ENCODE measurements at regions not wholly inside any gene's neighbourhood (a gene's known extent, or its start where the extent isn't known, plus 50 kb on each side); places are given as distances from the start of the nearest gene placed in this dataset.

- no peak overlapping the region for H3K4me3 Mint-ChIP-seq
- no peaks in the 10 kb centered on the region for H3K9me3 Mint-ChIP-seq
- DNase-seq (no peak), ATAC-seq (replicated peaks in 1 of 2) (no peak)
- H3K36me3 Mint-ChIP-seq (ENCODE audit: insufficient read depth in 2 of 2) = no peaks in the 10 kb centered on the region
- H3K4me1 Mint-ChIP-seq (ENCODE audit: low read depth) = no peaks in the 10 kb centered on the region
- peaks cover 2% of the 10 kb centered on the region for H3K27me3 Mint-ChIP-seq (ENCODE audit: low read depth)
- no peak overlapping the region for H3K27ac Mint-ChIP-seq
These were observed 133.9 kb upstream of the CTAGE1 start for GRCh38 chr18:22551536-22552151.

GRCh38 chr18:22552254-22552653 is 134.5 kb upstream of the CTAGE1 start:
- DNase-seq (no peak), ATAC-seq (replicated peaks in 1 of 2) (no peak)
- H3K4me1 Mint-ChIP-seq (ENCODE audit: low read depth) = no peaks in the 10 kb centered on the region
- H3K27ac Mint-ChIP-seq = no peak overlapping the region
- H3K36me3 Mint-ChIP-seq (ENCODE audit: insufficient read depth in 2 of 2) = no peaks in the 10 kb centered on the region
- peaks cover 8% of the 10 kb centered on the region for H3K27me3 Mint-ChIP-seq (ENCODE audit: low read depth)
- no peak overlapping the region for H3K4me3 Mint-ChIP-seq
- H3K9me3 Mint-ChIP-seq = no peaks in the 10 kb centered on the region

- Mint-ChIP-seq H3K9me3 (no peaks in the 10 kb centered on the region), H3K27me3 (ENCODE audit: low read depth) (peaks cover 15% of the 10 kb centered on the region), H3K4me3 (no peak overlapping the region), H3K36me3 (ENCODE audit: insufficient read depth in 2 of 2) (peaks cover 0 to 2% of the 10 kb centered on the region in 2 donors), H3K27ac (no peak overlapping the region), H3K4me1 (ENCODE audit: low read depth) (no peaks in the 10 kb centered on the region)
- DNase-seq = no peak
- ATAC-seq (replicated peaks in 1 of 2) = no peak
These were observed 135.3 kb upstream of the CTAGE1 start for GRCh38 chr18:22552899-22553460.

GRCh38 chr18:22556222-22557167 is 138.8 kb upstream of the CTAGE1 start:
- no peak for DNase-seq
- ATAC-seq (replicated peaks in 1 of 2) = no peak
- no peak overlapping the region for H3K4me3 Mint-ChIP-seq

GRCh38 chr18:22557168-22557941 is 139.6 kb upstream of the CTAGE1 start:
- peaks cover 30% of the 10 kb centered on the region for H3K27me3 Mint-ChIP-seq (ENCODE audit: low read depth)
- H3K4me3 Mint-ChIP-seq = no peak overlapping the region

More at GRCh38 chr18:22556222-22557167, 138.8 kb upstream of the CTAGE1 start:
- Mint-ChIP-seq H3K36me3 (ENCODE audit: insufficient read depth in 2 of 2) (peaks cover 0 to 2% of the 10 kb centered on the region in 2 donors), H3K9me3 (no peaks in the 10 kb centered on the region), H3K27ac (no peak overlapping the region), H3K4me1 (ENCODE audit: low read depth) (no peaks in the 10 kb centered on the region), H3K27me3 (ENCODE audit: low read depth) (peaks cover 30% of the 10 kb centered on the region)

GRCh38 chr18:22558945-22559385 is 141.2 kb upstream of the CTAGE1 start:
- Mint-ChIP-seq H3K9me3 (no peaks in the 10 kb centered on the region), H3K27me3 (ENCODE audit: low read depth) (peaks cover 30% of the 10 kb centered on the region)
- no peak for ATAC-seq (replicated peaks in 1 of 2)

More at GRCh38 chr18:22557168-22557941, 139.6 kb upstream of the CTAGE1 start:
- no peaks in the 10 kb centered on the region for H3K9me3 Mint-ChIP-seq
- ATAC-seq (replicated peaks in 1 of 2) (no peak), DNase-seq (no peak)
- peaks cover 0 to 2% of the 10 kb centered on the region in 2 donors for H3K36me3 Mint-ChIP-seq (ENCODE audit: insufficient read depth in 2 of 2)
- H3K27ac Mint-ChIP-seq = no peak overlapping the region
- no peaks in the 10 kb centered on the region for H3K4me1 Mint-ChIP-seq (ENCODE audit: low read depth)

GRCh38 chr18:22559414-22560274 is 141.9 kb upstream of the CTAGE1 start:
- no peaks in the 10 kb centered on the region for H3K4me1 Mint-ChIP-seq (ENCODE audit: low read depth)
- no peak overlapping the region for H3K27ac Mint-ChIP-seq
- peak overlapping the region; percentile 62 to 65 for H3K4me3 Mint-ChIP-seq
- DNase-seq (peak; percentile 11 to 12), ATAC-seq (replicated peaks in 1 of 2) (peak; percentile 54 to 66)
- peaks cover 30% of the 10 kb centered on the region for H3K27me3 Mint-ChIP-seq (ENCODE audit: low read depth)
- no peaks in the 10 kb centered on the region for H3K9me3 Mint-ChIP-seq
- H3K36me3 Mint-ChIP-seq (ENCODE audit: insufficient read depth in 2 of 2) = peaks cover 0 to 2% of the 10 kb centered on the region in 2 donors

More at GRCh38 chr18:22558945-22559385, 141.2 kb upstream of the CTAGE1 start:
- Mint-ChIP-seq H3K27ac (no peak overlapping the region), H3K36me3 (ENCODE audit: insufficient read depth in 2 of 2) (peaks cover 0 to 2% of the 10 kb centered on the region in 2 donors), H3K4me1 (ENCODE audit: low read depth) (no peaks in the 10 kb centered on the region), H3K4me3 (peak overlapping the region; percentile 15 to 61)
- no peak for DNase-seq

GRCh38 chr18:22560275-22560610 is 142.5 kb upstream of the CTAGE1 start:
- no peak overlapping the region for H3K27ac Mint-ChIP-seq
- no peaks in the 10 kb centered on the region for H3K9me3 Mint-ChIP-seq
- peak overlapping the region; percentile 62 to 65 for H3K4me3 Mint-ChIP-seq
- H3K36me3 Mint-ChIP-seq (ENCODE audit: insufficient read depth in 2 of 2) = peaks cover 0 to 2% of the 10 kb centered on the region in 2 donors
- ATAC-seq (replicated peaks in 1 of 2) (no peak), DNase-seq (no peak)
- peaks cover 30% of the 10 kb centered on the region for H3K27me3 Mint-ChIP-seq (ENCODE audit: low read depth)
- no peaks in the 10 kb centered on the region for H3K4me1 Mint-ChIP-seq (ENCODE audit: low read depth)

- peaks cover 30% of the 10 kb centered on the region for H3K27me3 Mint-ChIP-seq (ENCODE audit: low read depth)
- H3K27ac Mint-ChIP-seq = no peak overlapping the region
- H3K36me3 Mint-ChIP-seq (ENCODE audit: insufficient read depth in 2 of 2) = peaks cover 0 to 2% of the 10 kb centered on the region in 2 donors
- H3K4me1 Mint-ChIP-seq (ENCODE audit: low read depth) = no peaks in the 10 kb centered on the region
- no peak for DNase-seq
- H3K4me3 Mint-ChIP-seq = peak overlapping the region in 1 of 2 donors; percentile 62
- H3K9me3 Mint-ChIP-seq = no peaks in the 10 kb centered on the region
- ATAC-seq (replicated peaks in 1 of 2) = no peak
These were observed 143.1 kb upstream of the CTAGE1 start for GRCh38 chr18:22560797-22561196.

- no peak overlapping the region for H3K4me3 Mint-ChIP-seq
- DNase-seq (peak in 1 of 2 donors; percentile 11), ATAC-seq (replicated peaks in 1 of 2) (peak; percentile 68 to 73)
- no peaks in the 10 kb centered on the region for H3K9me3 Mint-ChIP-seq
- H3K4me1 Mint-ChIP-seq (ENCODE audit: low read depth) = no peaks in the 10 kb centered on the region
- no peak overlapping the region for H3K27ac Mint-ChIP-seq
- no peaks in the 10 kb centered on the region for H3K36me3 Mint-ChIP-seq (ENCODE audit: insufficient read depth in 2 of 2)
- H3K27me3 Mint-ChIP-seq (ENCODE audit: low read depth) = peaks cover 14% of the 10 kb centered on the region
These were observed 145.5 kb upstream of the CTAGE1 start for GRCh38 chr18:22563164-22563583.

- no peaks in the 10 kb centered on the region for H3K36me3 Mint-ChIP-seq (ENCODE audit: insufficient read depth in 2 of 2)
- no peak for DNase-seq
- no peaks in the 10 kb centered on the region for H3K9me3 Mint-ChIP-seq
- peaks cover 14% of the 10 kb centered on the region for H3K27me3 Mint-ChIP-seq (ENCODE audit: low read depth)
- ATAC-seq (replicated peaks in 1 of 2) = no peak
- H3K4me3 Mint-ChIP-seq = no peak overlapping the region
- no peaks in the 10 kb centered on the region for H3K4me1 Mint-ChIP-seq (ENCODE audit: low read depth)
- H3K27ac Mint-ChIP-seq = no peak overlapping the region
These were observed 146.3 kb upstream of the CTAGE1 start for GRCh38 chr18:22564036-22564435.
